Keratinocyte (primary cell): ENCODE measurements at regions not wholly inside any gene's neighbourhood (a gene's known extent, or its start where the extent isn't known, plus 50 kb on each side); places are given as distances from the start of the nearest gene placed in this dataset.

Experiments
- DNase-seq: peaks from one replicate; pipeline ENCODE4 v3.0.0-alpha.2; 2011; ENCODE audit warnings: low read depth, missing footprints, low spot score
- FAIRE-seq: peaks from 2 replicates; lab custom pipeline; 2011; peaks lifted over from hg19 to GRCh38; lab: Jason Lieb, UNC
- H2AFZ ChIP-seq: 2 replicates; pipeline ENCODE4 v1.6.0; 2012; ENCODE audit warnings: low read length, control low read depth, inconsistent platforms; ENCODE audit not compliant: control insufficient read depth
- H3K27ac ChIP-seq: 2 replicates; pipeline ENCODE4 v1.5.1; 2011; ENCODE audit warnings: low read length; ENCODE audit not compliant: control insufficient read depth, insufficient read depth
- H3K27me3 ChIP-seq: 3 replicates; pipeline ENCODE4 v1.6.0; 2011; ENCODE audit warnings: low read length; ENCODE audit not compliant: control insufficient read depth, insufficient read depth; ENCODE audit errors: extremely low read depth
- H3K36me3 ChIP-seq, 2 experiments: 2 replicates in 1 of 2; 3 replicates in 1 of 2; pipeline ENCODE4 v1.5.1; 2011; ENCODE audit warnings: low read length in 2 of 2, mild to moderate bottlenecking in 1 of 2; ENCODE audit not compliant: control insufficient read depth in 2 of 2, insufficient read depth in 2 of 2; ENCODE audit errors: extremely low read depth in 1 of 2
- H3K4me1 ChIP-seq: 3 replicates; pipeline ENCODE4 v1.5.1; 2011; ENCODE audit warnings: low read length; ENCODE audit not compliant: control insufficient read depth, insufficient read depth; ENCODE audit errors: extremely low read depth
- H3K4me2 ChIP-seq: 3 replicates; pipeline ENCODE4 v1.6.0; 2011; ENCODE audit warnings: low read depth, low read length; ENCODE audit not compliant: control insufficient read depth, insufficient read depth; ENCODE audit errors: extremely low read depth
- H3K4me3 ChIP-seq, 3 experiments: fragments of 200-600 bp in 1 of 3; sonication (generic) in 1 of 3; 2 replicates in 2 of 3; 3 replicates in 1 of 3; pipeline ENCODE4 v1.5.1; 2011 to 2016; ENCODE audit warnings: low read length in 3 of 3, mild to moderate bottlenecking in 3 of 3, control low read depth in 2 of 3, inconsistent platforms in 1 of 3, low read depth in 1 of 3, mixed read lengths in 1 of 3, mixed run types in 1 of 3, moderate library complexity in 1 of 3; ENCODE audit not compliant: control insufficient read depth in 2 of 3, insufficient read depth in 2 of 3; ENCODE audit errors: extremely low read depth in 1 of 3
- H3K79me2 ChIP-seq: 2 replicates; pipeline ENCODE4 v1.6.0; 2012; ENCODE audit warnings: low read length; ENCODE audit not compliant: control insufficient read depth, insufficient read depth
- H3K9ac ChIP-seq: 3 replicates; pipeline ENCODE4 v1.6.0; 2011; ENCODE audit warnings: low read length; ENCODE audit not compliant: control insufficient read depth, insufficient read depth; ENCODE audit errors: extremely low read depth
- H3K9me1 ChIP-seq: 3 replicates; pipeline ENCODE4 v1.6.0; 2011; ENCODE audit warnings: low read length; ENCODE audit not compliant: control insufficient read depth, insufficient read depth; ENCODE audit errors: extremely low read depth
- H3K9me3 ChIP-seq: 2 replicates; pipeline ENCODE4 v1.5.1; 2012; ENCODE audit warnings: low read depth, low read length; ENCODE audit not compliant: control insufficient read depth
- H4K20me1 ChIP-seq: 3 replicates; pipeline ENCODE4 v1.6.0; 2011; ENCODE audit warnings: low read length; ENCODE audit not compliant: control insufficient read depth, insufficient read depth; ENCODE audit errors: extremely low read depth
- CTCF ChIP-seq, 3 experiments: IDR thresholded peaks in 1 of 3; conservative IDR thresholded peaks in 1 of 3; optimal IDR thresholded peaks in 1 of 3; 2 replicates in 2 of 3; 3 replicates in 1 of 3; pipeline versions ENCODE3 to v1.5.1; 2011; ENCODE audit warnings: low read length in 3 of 3, mild to moderate bottlenecking in 3 of 3, moderate library complexity in 2 of 3, control low read depth in 1 of 3, inconsistent platforms in 1 of 3; ENCODE audit not compliant: insufficient read depth in 2 of 3; ENCODE audit errors: extremely low read depth in 1 of 3
- EZH2 ChIP-seq: IDR thresholded peaks from one replicate; pipeline ENCODE4 v1.6.1; 2012; ENCODE audit warnings: inconsistent platforms, mild to moderate bottlenecking, low read length, moderate library complexity
- dilution Hi-C: fragments of 300-500 bp; cut with MboI; formaldehyde crosslinking; loops from one replicate; pipeline ENCODE4 v1.7.0; 2020; ENCODE audit warnings: low sequenced_read_pairs; ENCODE audit not compliant: extremely low pct_ligation_motif_present

GRCh38 chr1:4463631-4464030, 190.8 kb upstream of the AJAP1 start:
- dilution Hi-C loops = no loop called here
- Histone ChIP-seq H3K4me3 (no peak overlapping the region), H4K20me1 (no peaks in the 10 kb centered on the region), H3K79me2 (no peaks in the 10 kb centered on the region), H3K27ac (no peak overlapping the region), H3K9ac (no peak overlapping the region), H2AFZ (no peak overlapping the region), H3K4me2 (no peak overlapping the region), H3K36me3 (no peaks in the 10 kb centered on the region), H3K9me1 (no peaks in the 10 kb centered on the region), H3K4me1 (no peaks in the 10 kb centered on the region), H3K27me3 (no peaks in the 10 kb centered on the region), H3K9me3 (peaks cover 9% of the 10 kb centered on the region)
- DNase-seq (no peak), FAIRE-seq (no peak)
- TF ChIP-seq CTCF (optimal IDR thresholded peaks at IDR 0.05 in 1 of 3, IDR thresholded peaks at IDR 0.05 in 1 of 3, conservative IDR thresholded peaks at IDR 0.05 in 1 of 3; ENCODE audit: extremely low read depth in 1 of 3, insufficient read depth in 2 of 3, low read length in 3 of 3) = no peak
- TF ChIP-seq EZH2 = no peak

GRCh38 chr1:4464478-4464877, 189.9 kb upstream of the AJAP1 start:
- Histone ChIP-seq H3K4me1 (no peaks in the 10 kb centered on the region), H4K20me1 (no peaks in the 10 kb centered on the region), H3K27me3 (no peaks in the 10 kb centered on the region), H3K79me2 (no peaks in the 10 kb centered on the region), H3K9me3 (peaks cover 9% of the 10 kb centered on the region), H2AFZ (no peak overlapping the region), H3K4me2 (no peak overlapping the region), H3K9ac (no peak overlapping the region), H3K36me3 (no peaks in the 10 kb centered on the region), H3K27ac (no peak overlapping the region), H3K9me1 (no peaks in the 10 kb centered on the region), H3K4me3 (no peak overlapping the region)
- DNase-seq (no peak), FAIRE-seq (no peak)
- dilution Hi-C loops = no loop called here
- TF ChIP-seq EZH2 (no peak), CTCF (optimal IDR thresholded peaks at IDR 0.05 in 1 of 3, IDR thresholded peaks at IDR 0.05 in 1 of 3, conservative IDR thresholded peaks at IDR 0.05 in 1 of 3; ENCODE audit: extremely low read depth in 1 of 3, insufficient read depth in 2 of 3, low read length in 3 of 3) (no peak)
